HL-60 (cell line): ENCODE measurements at regions not wholly inside any gene's neighbourhood (a gene's known extent, or its start where the extent isn't known, plus 50 kb on each side); places are given as distances from the start of the nearest gene placed in this dataset.

ENCODE experiments used
- DNase-seq, 2 experiments: peaks; one replicate each; pipeline ENCODE4 v3.0.0-alpha.2; 2010 to 2020; ENCODE audit warnings: low read depth in 1 of 2, low spot score in 1 of 2
- H3K27ac ChIP-seq: fragments of 250-450 bp; sonication (Bioruptor Pico); replicated peaks from 2 replicates; pipeline ENCODE4 v1.5.1; 2020; ENCODE audit warnings: mild to moderate bottlenecking, moderate library complexity
- H3K27me3 ChIP-seq: fragments of 250-450 bp; sonication (Bioruptor Pico); 2 replicates; pipeline ENCODE4 v1.5.1; 2021; ENCODE audit warnings: mild to moderate bottlenecking, moderate library complexity; ENCODE audit not compliant: insufficient read depth, poor library complexity, severe bottlenecking
- H3K4me3 ChIP-seq: replicated peaks from 2 replicates; pipeline ENCODE4 v1.5.1; 2011; ENCODE audit warnings: mild to moderate bottlenecking, control low read depth, low read length; ENCODE audit not compliant: insufficient read depth
- GABPA ChIP-seq: IDR thresholded peaks from 2 replicates; pipeline ENCODE4 v1.6.1; 2012; ENCODE audit warnings: low read depth
- POLR2AphosphoS5 ChIP-seq: IDR thresholded peaks from 2 replicates; pipeline ENCODE4 v1.6.1; 2012; ENCODE audit warnings: low read depth
- REST ChIP-seq: IDR thresholded peaks from 2 replicates; pipeline ENCODE4 v1.6.1; 2012; ENCODE audit warnings: low read depth; ENCODE audit not compliant: insufficient replicate concordance
- SPI1 ChIP-seq: IDR thresholded peaks from 2 replicates; pipeline ENCODE4 v1.6.1; 2012; ENCODE audit warnings: low read depth, mild to moderate bottlenecking, borderline replicate concordance
- TF ChIP-seq, protein P1 (sequence below): IDR thresholded peaks from one replicate; pipeline ENCODE4 v1.5.1; 2011; ENCODE audit warnings: low read length, control low read depth, inconsistent platforms; ENCODE audit not compliant: insufficient read depth

DNA sequence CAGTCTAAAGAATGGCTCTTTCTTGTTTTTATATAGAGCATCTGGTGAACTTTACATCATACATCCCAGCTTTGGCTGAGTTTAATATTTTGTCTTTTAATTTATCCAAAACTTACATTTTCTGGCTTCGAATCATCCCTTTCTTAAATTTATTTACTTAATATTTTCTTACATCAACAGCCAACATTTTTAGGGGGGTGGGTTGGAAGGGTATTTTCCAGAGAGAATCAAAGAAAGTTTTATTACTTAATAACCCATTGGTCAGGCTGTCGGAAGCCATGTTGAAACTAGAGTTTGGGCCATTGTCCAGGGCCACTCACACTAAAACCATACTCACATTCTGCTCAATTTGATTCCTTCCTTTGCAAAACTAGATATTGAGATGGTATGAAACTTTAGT is 220.2 kb downstream of the AEBP2 start:
- H3K4me3 ChIP-seq, result no peak overlapping the region
- no peak overlapping the region for H3K27ac ChIP-seq
- TF ChIP-seq SPI1, result no peak
- TF ChIP-seq GABPA, result no peak
- TF ChIP-seq, protein P1, sequence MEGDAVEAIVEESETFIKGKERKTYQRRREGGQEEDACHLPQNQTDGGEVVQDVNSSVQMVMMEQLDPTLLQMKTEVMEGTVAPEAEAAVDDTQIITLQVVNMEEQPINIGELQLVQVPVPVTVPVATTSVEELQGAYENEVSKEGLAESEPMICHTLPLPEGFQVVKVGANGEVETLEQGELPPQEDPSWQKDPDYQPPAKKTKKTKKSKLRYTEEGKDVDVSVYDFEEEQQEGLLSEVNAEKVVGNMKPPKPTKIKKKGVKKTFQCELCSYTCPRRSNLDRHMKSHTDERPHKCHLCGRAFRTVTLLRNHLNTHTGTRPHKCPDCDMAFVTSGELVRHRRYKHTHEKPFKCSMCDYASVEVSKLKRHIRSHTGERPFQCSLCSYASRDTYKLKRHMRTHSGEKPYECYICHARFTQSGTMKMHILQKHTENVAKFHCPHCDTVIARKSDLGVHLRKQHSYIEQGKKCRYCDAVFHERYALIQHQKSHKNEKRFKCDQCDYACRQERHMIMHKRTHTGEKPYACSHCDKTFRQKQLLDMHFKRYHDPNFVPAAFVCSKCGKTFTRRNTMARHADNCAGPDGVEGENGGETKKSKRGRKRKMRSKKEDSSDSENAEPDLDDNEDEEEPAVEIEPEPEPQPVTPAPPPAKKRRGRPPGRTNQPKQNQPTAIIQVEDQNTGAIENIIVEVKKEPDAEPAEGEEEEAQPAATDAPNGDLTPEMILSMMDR, result no peak
- no peak for TF ChIP-seq REST
- TF ChIP-seq POLR2AphosphoS5, result no peak
- no peaks in the 10 kb centered on the region for H3K27me3 ChIP-seq
- no peak for DNase-seq

DNA sequence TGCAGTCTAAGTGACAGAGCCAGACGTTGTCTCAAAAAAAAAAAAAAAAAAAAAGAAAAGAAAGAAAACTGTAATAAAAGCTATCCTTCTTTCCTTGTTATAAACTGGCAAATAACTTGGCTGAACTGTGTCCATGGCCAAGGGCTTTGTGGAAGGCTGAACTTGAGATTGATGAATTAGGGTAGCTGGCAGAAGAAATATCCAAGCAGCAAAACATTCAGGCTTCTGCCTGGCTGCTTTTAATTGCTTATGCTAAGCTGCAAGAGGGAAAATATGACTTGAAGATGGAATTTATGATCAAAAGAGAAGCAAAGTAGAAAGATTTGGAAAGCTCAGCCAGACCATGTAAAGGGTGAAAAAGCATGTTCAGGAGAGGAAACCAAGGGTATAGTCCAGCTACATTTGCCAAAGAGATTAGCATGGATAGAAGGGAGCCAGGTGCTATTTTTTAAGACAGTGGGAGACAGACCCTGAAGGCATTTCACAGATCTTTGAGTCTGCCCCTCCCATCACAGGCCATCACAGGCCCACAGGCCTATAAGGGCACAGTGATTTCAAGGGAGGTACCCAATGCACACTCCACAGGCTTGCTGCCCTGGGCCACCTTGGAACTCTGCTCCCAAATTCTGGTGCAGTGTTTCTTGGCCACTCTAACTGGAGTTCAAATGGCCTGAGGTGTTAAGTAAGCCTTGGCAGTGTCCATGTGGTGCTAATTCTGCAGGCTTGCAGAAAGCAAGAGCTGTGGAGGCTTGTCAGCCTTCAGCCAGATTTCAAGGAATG is 226.0 kb downstream of the AEBP2 start:
- Histone ChIP-seq H3K27me3 (no peaks in the 10 kb centered on the region), H3K27ac (no peak overlapping the region), H3K4me3 (no peak overlapping the region)
- no peak for DNase-seq
- no peak for TF ChIP-seq SPI1
- TF ChIP-seq, protein P1, result no peak
- no peak for TF ChIP-seq REST
- TF ChIP-seq GABPA, result no peak
- TF ChIP-seq POLR2AphosphoS5, result no peak

DNA sequence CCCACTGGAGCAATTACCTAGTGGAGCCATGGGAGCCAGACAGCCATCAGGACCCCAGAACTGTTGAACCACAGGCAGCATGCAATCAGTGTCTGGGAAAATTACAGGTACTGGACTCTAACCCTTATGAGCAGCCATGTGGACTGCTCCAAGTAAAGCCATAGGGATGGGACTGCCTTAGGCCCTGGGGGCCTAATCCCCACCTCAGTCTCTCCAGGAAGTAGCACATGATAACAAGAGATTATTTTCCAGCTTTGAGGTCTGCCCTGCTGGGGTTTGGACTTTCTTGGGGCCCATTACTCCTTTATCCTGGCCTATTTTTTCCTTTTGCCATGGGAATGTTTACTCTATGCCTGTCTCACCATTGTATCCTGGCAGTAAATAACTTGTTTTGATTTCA is 226.8 kb downstream of the AEBP2 start:
- no peak for TF ChIP-seq GABPA
- TF ChIP-seq, protein P1, result no peak
- no peak for TF ChIP-seq POLR2AphosphoS5
- TF ChIP-seq REST, result no peak
- Histone ChIP-seq H3K4me3 (no peak overlapping the region), H3K27me3 (no peaks in the 10 kb centered on the region), H3K27ac (no peak overlapping the region)
- no peak for DNase-seq
